WERI-Rb-1 (cell line): ENCODE measurements at regions not wholly inside any gene's neighbourhood (a gene's known extent, or its start where the extent isn't known, plus 50 kb on each side); places are given as distances from the start of the nearest gene placed in this dataset.
"Not testable (repeated sequence)": the region's sequence is repeated elsewhere in the genome, so short reads cannot be mapped to it uniquely, and the experiment has no call there.

Experiments used
- DNase-seq: peaks from one replicate; pipeline ENCODE4 v3.0.0-alpha.2; 2020
- H3K27ac ChIP-seq: fragments of 250-450 bp; sonication (Bioruptor Pico); 2 replicates; pipeline ENCODE4 v1.5.1; 2020; ENCODE audit warnings: mild to moderate bottlenecking, moderate library complexity
- H3K27me3 ChIP-seq: fragments of 250-450 bp; sonication (Bioruptor Pico); 2 replicates; pipeline ENCODE4 v1.5.1; 2021; ENCODE audit warnings: mild to moderate bottlenecking, low read depth, moderate library complexity; ENCODE audit not compliant: insufficient read depth, severe bottlenecking
- H3K36me3 ChIP-seq: fragments of 250-450 bp; sonication (Bioruptor Pico); 2 replicates; pipeline ENCODE4 v1.5.1; 2020; ENCODE audit warnings: mild to moderate bottlenecking, moderate library complexity
- H3K4me3 ChIP-seq: 2 replicates; pipeline ENCODE4 v1.5.1; 2011; ENCODE audit warnings: low read depth, mild to moderate bottlenecking, control low read depth, low read length
- H3K9me3 ChIP-seq: fragments of 250-450 bp; sonication (Bioruptor Pico); 2 replicates; pipeline ENCODE4 v1.5.1; 2021; ENCODE audit warnings: mild to moderate bottlenecking, moderate library complexity; ENCODE audit not compliant: severe bottlenecking
- CTCF ChIP-seq: IDR thresholded peaks from 2 replicates; pipeline ENCODE4 v1.5.1; 2011; ENCODE audit warnings: low read depth, mild to moderate bottlenecking, control low read depth, inconsistent platforms, low read length

- Histone ChIP-seq H3K4me3 (no peak overlapping the region), H3K27me3 (peaks cover 23% of the 10 kb centered on the region), H3K27ac (no peak overlapping the region), H3K9me3 (no peaks in the 10 kb centered on the region), H3K36me3 (no peaks in the 10 kb centered on the region)
- TF ChIP-seq CTCF, result no peak
- no peak for DNase-seq
Observed at GRCh38 chrX:122972604-122973003, 211.5 kb upstream of the GRIA3 start.

GRCh38 chrX:122982521-122982920, 201.6 kb upstream of the GRIA3 start:
- Histone ChIP-seq H3K9me3 (no peaks in the 10 kb centered on the region), H3K36me3 (no peaks in the 10 kb centered on the region), H3K27ac (no peak overlapping the region), H3K4me3 (no peak overlapping the region), H3K27me3 (peaks cover 27% of the 10 kb centered on the region)
- DNase-seq, result no peak
- no peak for TF ChIP-seq CTCF

- not testable (repeated sequence) for DNase-seq, H3K9me3 ChIP-seq, H3K36me3 ChIP-seq
Observed at GRCh38 chrX:123002844-123003243, 181.2 kb upstream of the GRIA3 start.

GRCh38 chrX:123013141-123013540, 170.9 kb upstream of the GRIA3 start:
- no peak for TF ChIP-seq CTCF
- Histone ChIP-seq H3K27me3 (peaks cover 26% of the 10 kb centered on the region), H3K27ac (no peak overlapping the region), H3K9me3 (no peaks in the 10 kb centered on the region), H3K36me3 (no peaks in the 10 kb centered on the region), H3K4me3 (no peak overlapping the region)
- DNase-seq, result no peak

More at GRCh38 chrX:123002844-123003243, 181.2 kb upstream of the GRIA3 start:
- H3K27ac ChIP-seq, H3K27me3 ChIP-seq, H3K4me3 ChIP-seq: not testable (repeated sequence)

- Histone ChIP-seq H3K27ac (no peak overlapping the region), H3K9me3 (no peaks in the 10 kb centered on the region), H3K36me3 (no peaks in the 10 kb centered on the region), H3K27me3 (peaks cover 50% of the 10 kb centered on the region), H3K4me3 (no peak overlapping the region)
- TF ChIP-seq CTCF, result no peak
- no peak for DNase-seq
Observed at GRCh38 chrX:123036401-123036800, 147.7 kb upstream of the GRIA3 start.

- no peak for DNase-seq
- Histone ChIP-seq H3K4me3 (no peak overlapping the region), H3K9me3 (no peaks in the 10 kb centered on the region), H3K36me3 (no peaks in the 10 kb centered on the region), H3K27ac (no peak overlapping the region), H3K27me3 (peaks cover 18% of the 10 kb centered on the region)
- TF ChIP-seq CTCF, result no peak
Observed at GRCh38 chrX:123049071-123049625, 134.9 kb upstream of the GRIA3 start.
